ENCODE measurements at regions not wholly inside any gene's neighbourhood (a gene's known extent, or its start where the extent isn't known, plus 50 kb on each side); places are given as distances from the start of the nearest gene placed in this dataset.

DNA sequence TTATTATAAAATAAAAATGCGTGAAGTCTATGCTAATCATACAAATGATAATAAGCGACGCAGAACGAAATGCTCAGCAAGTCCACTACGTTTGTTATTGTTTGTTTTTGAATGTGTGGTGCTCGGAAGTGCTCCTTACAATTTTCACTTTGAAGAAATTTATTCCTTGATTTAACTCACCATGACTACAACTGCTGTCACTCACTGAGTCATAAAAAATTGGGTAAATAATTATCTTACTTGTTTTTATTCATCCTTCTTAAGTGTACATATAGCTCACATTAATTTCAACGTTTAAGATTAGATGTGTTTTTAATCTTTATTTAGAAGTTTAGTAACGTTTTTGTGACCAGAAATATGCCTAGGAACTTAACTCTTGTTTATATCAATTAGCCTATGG is 66.7 kb upstream of the NANOGP8 start:
- H3K36me3 ChIP-seq: no peaks in the 10 kb centered on the region
- no peak overlapping the region for H3K4me3 ChIP-seq
- no peak for DNase-seq
- no peaks in the 10 kb centered on the region for H3K27me3 ChIP-seq (ENCODE audit: low read depth)
- H3K9me3 ChIP-seq (replicated peaks): no peaks in the 10 kb centered on the region
- intact Hi-C loops (cut with micrococcal nuclease): no loop called here
- no peaks in the 10 kb centered on the region for H3K4me1 ChIP-seq
- H3K27ac ChIP-seq (replicated peaks): no peak overlapping the region
- TF ChIP-seq CTCF (IDR thresholded peaks at IDR 0.05; ENCODE audit: borderline replicate concordance): no peak

DNA sequence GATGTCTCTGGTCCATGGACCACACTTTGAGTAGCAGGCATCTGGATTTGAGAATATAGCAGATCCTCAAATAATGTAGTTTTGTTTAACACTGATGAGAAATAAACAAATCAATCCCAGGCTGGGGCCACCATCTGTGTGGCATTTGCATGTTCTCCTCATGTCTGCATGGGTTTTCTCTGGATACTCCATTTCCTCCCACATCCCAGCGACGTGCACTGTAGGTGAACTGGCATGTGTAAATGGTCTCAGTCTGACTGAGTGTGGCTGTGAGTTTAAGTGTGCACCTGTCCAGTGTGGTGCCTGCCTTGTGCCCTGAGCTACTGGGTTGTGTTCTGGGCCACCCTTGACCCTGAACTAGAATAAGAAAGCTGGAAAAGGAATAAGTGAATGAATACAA is 66.3 kb upstream of the NANOGP8 start:
- H3K4me3 ChIP-seq: no peak overlapping the region
- intact Hi-C loops (cut with micrococcal nuclease): no loop called here
- no peaks in the 10 kb centered on the region for H3K36me3 ChIP-seq
- H3K27ac ChIP-seq (replicated peaks): no peak overlapping the region
- H3K9me3 ChIP-seq (replicated peaks): no peaks in the 10 kb centered on the region
- no peak for DNase-seq
- no peaks in the 10 kb centered on the region for H3K4me1 ChIP-seq
- no peak for TF ChIP-seq CTCF (IDR thresholded peaks at IDR 0.05; ENCODE audit: borderline replicate concordance)
- no peaks in the 10 kb centered on the region for H3K27me3 ChIP-seq (ENCODE audit: low read depth)

DNA sequence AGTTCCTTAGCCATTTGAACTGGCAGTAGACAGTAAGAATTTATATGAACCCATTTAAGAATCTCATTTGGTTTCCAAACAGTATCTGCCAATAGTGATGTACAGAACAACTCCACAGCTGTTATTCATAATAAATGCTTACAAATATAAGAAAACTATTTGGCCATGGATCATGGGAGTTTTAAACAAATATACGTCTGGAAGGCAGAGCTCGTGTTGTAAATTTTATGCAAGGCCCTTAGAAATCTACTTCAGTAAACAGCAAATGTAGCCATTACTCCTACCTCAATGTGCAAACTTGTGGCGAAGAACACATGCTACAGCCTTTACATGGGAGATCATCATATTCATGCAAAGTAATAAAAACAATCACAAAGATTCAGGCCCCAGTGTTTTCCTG is 65.3 kb upstream of the NANOGP8 start:
- no peak for TF ChIP-seq CTCF (IDR thresholded peaks at IDR 0.05; ENCODE audit: borderline replicate concordance)
- H3K4me1 ChIP-seq: no peaks in the 10 kb centered on the region

DNA sequence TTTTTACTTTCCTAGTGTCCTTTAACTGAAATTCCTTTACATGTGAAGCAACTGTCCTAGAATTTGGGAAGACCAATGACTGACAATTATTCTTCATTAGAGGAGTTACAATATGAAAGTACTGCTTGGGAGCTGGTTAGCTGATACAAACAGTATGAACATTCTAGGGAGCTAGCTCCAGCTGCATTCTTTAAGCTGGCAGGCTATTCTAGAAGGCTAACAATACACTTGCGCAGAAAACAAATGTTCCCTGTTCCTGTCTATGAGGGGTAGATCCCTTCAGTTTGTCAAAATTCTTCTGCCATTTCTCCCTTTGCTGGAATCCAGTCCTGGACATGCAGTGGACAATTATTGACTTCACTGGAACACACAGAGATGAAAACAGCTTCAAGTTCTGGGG is 60.2 kb upstream of the NANOGP8 start:
- no peaks in the 10 kb centered on the region for H3K9me3 ChIP-seq (replicated peaks)
- no peak for DNase-seq
- TF ChIP-seq CTCF (IDR thresholded peaks at IDR 0.05; ENCODE audit: borderline replicate concordance): no peak
- no peaks in the 10 kb centered on the region for H3K4me1 ChIP-seq
- H3K4me3 ChIP-seq: no peak overlapping the region
- no peaks in the 10 kb centered on the region for H3K36me3 ChIP-seq
- intact Hi-C loops (cut with micrococcal nuclease): no loop called here
- no peaks in the 10 kb centered on the region for H3K27me3 ChIP-seq (ENCODE audit: low read depth)
- no peak overlapping the region for H3K27ac ChIP-seq (replicated peaks)

More for the DNA sequence above, 65.3 kb upstream of the NANOGP8 start:
- no peak overlapping the region for H3K27ac ChIP-seq (replicated peaks)
- no peak overlapping the region for H3K4me3 ChIP-seq
- H3K27me3 ChIP-seq (ENCODE audit: low read depth): no peaks in the 10 kb centered on the region
- DNase-seq: no peak
- H3K36me3 ChIP-seq: no peaks in the 10 kb centered on the region
- intact Hi-C loops (cut with micrococcal nuclease): no loop called here
- no peaks in the 10 kb centered on the region for H3K9me3 ChIP-seq (replicated peaks)

- Histone ChIP-seq H3K27me3 (ENCODE audit: low read depth) (no peaks in the 10 kb centered on the region), H3K36me3 (no peaks in the 10 kb centered on the region), H3K4me3 (no peak overlapping the region), H3K4me1 (no peaks in the 10 kb centered on the region), H3K9me3 (replicated peaks) (no peaks in the 10 kb centered on the region), H3K27ac (replicated peaks) (no peak overlapping the region)
- intact Hi-C loops (cut with micrococcal nuclease): no loop called here
- TF ChIP-seq CTCF (IDR thresholded peaks at IDR 0.05; ENCODE audit: borderline replicate concordance): no peak
- DNase-seq: no peak
Observed at GRCh38 chr15:35142578-35142977, 57.5 kb upstream of the NANOGP8 start.
